Fibroblast of skin of abdomen (primary cell): ENCODE measurements at regions not wholly inside any gene's neighbourhood (a gene's known extent, or its start where the extent isn't known, plus 50 kb on each side); places are given as distances from the start of the nearest gene placed in this dataset.

Experiments used
- DNase-seq: peaks from one replicate; pipeline ENCODE4 v3.0.0-alpha.2; 2013

DNA sequence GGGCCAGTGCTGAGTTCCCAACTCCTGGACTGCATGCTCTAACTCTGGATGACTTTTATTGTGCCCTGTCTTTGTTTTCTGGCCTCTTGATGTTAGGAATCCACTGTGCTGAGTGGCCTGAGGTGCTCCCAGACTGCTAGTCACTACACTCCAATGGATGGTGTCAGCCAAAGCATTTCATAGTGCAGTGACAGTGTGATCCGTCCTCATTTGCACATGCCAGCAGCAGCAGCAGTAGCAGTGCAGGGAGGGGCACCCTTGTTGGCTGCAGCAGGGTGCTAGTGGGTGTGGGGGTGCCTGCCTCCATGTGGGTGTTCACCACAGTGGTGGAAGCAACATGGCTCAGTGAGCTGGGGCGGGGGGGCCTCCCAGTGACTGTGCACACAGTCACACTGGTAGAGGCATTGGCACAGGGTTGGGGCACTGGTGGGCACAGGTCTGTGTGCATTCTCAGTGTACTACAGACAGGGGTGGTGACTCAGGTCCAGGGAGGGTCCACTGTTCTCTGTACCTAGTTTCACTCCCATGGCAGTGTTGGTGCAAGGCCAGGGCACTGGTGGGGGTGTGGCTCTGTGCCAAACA is 214.0 kb downstream of the ZC3H11B start:
- no peak for DNase-seq

DNA sequence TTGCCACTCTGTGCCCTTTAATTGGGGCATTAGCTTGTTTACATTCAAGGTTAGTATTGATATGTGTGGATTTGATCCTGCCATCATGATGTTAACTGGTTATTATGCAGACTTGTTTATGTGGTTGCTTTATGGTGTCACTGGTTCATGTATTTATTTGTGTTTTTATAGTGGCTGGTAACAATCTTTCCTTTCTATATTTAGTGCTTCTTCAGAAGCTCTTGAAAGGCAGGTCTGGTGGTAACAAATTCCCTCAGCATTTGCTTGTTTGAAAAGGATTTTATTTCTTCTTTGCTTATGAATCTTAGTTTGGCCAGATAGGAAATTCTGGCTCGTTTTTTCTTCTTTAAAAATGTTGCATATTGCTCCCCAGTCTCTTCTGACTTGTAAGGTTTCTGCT is 215.4 kb downstream of the ZC3H11B start:
- DNase-seq = no peak

DNA sequence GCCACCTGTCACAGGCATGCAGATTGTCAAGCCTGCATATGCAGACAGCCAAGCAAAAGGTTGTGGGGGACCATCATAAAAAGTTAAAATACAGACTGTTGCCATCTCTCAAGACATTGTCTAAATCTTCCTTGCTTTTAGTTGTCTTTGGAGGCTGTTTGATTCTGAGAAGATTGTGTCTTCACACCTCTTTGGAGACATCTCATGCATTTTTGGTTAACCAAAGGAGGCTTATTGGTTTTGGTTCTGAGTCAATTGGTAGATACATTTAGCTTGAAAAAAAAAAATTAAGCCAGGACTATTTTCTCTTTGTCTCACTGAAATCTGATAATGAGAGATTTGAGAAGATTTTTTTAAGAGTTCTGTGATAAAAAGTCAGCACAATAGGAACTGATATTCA is 217.6 kb downstream of the LYPLAL1 start:
- DNase-seq = no peak

DNA sequence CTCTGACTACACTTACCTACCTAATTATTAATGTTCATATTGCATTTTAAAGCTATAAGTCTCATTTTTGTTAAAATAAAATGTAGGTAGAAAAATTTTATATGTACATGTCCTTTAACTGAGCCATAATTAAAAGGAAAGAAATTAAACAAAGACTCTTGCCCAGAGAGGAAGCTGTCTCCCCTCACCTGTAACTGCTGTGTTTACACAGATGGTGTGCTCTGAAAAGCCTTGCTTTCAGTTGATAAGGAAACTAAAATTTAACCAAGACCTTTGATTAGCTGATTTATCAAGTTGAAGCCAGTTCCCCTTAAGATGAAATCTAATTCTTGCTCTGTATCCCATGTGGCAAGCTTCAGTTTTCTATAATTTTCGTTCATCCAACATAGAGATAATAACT is 213.5 kb downstream of the LYPLAL1 start:
- DNase-seq = no peak

DNA sequence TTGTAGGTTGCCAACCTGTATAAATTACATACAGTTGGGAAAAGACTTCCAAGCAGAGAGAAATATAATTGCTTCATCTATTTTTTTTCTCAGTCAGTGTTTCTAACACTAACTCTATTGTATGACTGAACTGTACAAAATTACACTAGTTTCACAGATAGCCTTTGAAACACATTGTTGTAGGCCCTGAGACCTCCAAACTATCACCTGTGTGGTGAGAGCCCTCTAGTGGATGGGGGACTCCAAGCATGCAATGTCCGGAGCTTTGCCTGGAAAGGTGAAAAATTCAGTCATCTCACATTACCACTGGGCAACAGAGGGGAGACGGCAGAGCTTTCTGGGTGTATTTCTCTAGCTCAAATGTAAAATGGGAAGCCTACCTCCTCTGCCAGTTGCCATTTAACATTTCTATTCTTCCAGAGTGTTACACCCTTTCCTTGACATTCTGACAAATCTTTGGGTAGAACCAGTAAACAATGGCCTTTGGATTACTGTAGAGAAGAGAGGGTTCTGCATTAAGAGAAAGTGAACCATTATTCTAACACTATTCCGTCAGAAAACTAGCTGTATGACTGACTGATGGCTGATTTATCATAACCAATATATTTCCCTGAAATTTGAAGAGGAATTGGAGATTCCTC is 212.2 kb downstream of the LYPLAL1 start:
- peak; percentile 49 for DNase-seq

DNA sequence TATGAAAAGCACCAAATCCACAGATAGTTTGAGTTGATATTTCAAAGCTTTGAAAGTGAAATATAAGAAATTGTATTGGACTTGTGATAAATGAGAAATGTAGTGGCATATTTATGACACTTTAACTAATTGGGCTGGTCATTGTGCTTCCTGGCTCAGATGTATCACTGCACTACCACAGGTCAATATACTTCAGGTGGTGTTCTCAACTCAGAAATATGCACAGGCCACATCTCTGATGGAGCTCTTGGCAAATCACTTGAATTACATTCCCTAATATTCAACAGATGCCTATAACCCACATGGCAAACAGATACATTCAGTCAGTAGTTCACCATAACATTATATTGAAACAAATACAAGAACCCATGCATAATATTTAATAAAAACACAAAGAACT is 209.6 kb downstream of the LYPLAL1 start:
- DNase-seq = no peak

DNA sequence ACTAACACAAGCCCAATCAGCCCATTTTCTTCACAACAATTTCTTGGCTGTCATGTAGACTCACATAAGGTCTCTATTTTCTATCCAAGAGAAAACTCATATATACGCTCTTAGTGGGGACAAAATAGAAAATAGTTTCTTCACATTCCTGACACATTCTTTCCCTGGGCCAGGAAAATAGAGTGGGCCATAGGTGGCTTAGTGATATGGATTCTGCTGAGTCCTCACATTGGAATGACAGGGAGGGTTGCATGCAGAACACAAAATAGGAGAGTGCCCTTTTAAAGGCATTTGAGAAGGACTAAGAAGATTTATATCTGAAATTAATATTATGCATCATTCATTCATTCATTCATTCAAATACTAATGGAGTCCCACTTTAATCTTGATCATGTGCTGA is 207.7 kb downstream of the LYPLAL1 start:
- no peak for DNase-seq

DNA sequence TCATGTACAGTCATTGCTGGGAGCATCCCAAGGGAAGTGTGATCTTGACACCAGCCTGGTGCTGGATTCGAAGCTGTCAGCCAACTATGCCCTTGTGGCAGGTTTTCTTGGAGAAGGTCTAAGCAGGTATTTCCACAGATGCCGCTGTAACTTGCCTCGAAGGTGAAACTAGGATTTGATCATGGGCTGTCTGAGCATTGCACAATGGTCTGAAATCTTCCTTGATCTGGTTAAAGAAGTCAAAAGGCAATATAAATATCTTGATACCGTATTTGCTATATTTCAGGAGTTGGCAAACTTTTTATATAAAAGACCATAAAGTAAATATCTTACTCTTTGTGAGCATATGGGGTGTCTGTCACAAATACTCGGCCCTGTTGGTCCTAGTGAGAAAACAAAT is 206.8 kb downstream of the LYPLAL1 start:
- DNase-seq = no peak

DNA sequence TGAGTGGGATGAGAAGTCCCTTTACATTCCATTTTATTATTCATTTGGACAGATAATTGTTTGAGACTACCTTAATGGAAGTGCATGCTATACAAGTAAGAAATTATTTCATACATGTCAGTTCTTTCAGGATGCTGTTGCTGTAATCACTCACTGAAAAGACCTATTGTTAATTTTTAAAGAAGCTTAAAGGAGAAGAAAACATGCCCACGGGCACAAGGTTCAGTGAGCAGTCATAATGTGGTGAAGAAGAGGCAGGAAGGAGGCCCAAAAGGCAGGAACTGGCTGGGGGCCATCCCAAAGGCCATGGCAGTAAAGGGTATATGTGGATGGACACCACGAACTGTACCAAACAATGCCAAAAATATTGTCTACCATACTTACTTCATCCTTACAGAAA is 206.0 kb downstream of the LYPLAL1 start:
- no peak for DNase-seq

DNA sequence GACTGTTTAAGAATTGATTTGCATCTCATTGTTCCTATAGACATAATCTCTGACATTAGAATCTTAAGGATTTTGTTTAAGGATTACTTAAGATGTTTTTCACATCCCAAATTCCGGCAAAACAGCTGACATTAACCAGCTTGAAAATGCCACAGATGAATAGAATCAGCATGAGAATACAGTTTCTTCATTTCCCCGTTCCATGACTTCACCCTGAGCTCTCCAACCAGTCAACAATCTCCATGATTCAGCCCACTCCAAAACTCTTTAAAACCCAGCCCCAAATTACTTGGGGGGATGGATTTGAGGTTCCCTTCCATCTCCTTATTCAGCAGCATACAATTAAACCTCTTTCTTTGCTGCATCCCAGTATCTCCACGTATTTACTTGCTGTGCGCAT is 201.0 kb downstream of the LYPLAL1 start:
- DNase-seq = no peak

DNA sequence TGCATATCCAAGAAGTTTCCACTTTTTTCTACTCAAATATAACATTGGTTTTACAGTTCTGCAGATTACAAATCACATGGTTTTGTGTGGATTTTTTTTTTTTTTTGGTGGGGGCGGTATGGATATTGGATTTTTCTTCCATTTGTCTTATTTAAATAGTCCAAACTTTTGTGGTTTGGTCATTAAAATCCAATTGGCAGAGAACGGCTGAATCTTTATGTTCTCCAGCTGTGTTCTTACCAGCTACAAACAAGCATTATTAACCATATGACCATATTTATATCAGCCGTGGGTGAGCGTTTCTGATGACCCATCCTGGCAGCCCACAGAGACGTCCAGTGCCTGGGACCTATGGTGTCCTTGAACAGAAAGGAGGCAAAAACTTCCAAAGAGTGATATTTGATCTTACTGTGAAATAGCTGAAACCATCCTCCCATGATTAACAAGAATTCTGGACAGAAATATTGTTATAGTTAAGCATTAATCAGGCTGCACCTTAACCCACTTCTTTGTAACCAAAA is 200.4 kb downstream of the LYPLAL1 start:
- no peak for DNase-seq

DNA sequence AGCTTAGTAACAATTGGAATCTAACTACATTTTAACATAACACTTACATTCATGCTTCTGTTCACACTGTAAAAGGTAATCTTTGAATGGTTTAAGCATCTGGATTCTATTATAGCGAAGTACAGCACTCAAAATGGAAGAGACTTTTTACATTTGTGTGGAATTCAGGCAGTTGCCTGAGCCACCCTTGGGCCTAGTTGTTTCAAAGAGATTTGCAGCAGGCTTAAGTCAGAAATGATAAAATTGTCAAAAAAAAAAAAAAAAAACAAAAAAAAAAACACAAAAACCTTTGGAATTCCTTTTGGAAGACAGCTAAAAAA is 199.9 kb downstream of the LYPLAL1 start:
- DNase-seq = peak; percentile 62

DNA sequence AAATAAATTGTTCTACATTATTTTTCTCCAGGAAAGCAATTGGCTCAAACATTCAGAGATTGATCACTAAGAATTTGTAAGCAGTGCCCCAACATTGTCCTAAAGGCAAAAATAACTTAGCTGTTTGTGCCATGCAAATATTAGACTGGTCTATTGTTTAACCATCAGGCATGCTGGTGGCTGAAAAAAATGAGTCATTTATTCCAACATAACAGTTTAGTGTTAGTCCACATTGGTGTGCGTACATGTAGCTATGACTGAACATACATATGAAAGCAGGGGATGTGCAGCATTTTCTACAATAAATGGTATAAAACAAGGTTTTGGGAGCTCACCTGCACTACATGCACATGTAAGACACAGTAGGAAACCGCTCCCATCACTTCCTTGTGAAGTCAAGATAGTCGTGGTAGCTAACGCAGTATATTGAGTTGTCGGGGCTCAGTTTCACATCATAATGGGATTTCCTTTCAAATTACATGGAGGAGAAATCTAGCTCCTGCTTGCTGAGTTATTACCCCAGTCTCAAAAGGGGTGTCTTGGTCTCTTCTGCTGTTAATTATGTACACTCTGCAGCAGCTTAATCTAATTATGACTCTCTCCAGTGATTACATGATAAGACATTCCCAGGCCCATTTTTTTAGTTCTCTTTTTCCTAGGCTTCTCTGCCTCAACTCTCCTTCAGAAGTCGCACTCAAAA is 199.4 kb downstream of the LYPLAL1 start:
- DNase-seq = no peak

DNA sequence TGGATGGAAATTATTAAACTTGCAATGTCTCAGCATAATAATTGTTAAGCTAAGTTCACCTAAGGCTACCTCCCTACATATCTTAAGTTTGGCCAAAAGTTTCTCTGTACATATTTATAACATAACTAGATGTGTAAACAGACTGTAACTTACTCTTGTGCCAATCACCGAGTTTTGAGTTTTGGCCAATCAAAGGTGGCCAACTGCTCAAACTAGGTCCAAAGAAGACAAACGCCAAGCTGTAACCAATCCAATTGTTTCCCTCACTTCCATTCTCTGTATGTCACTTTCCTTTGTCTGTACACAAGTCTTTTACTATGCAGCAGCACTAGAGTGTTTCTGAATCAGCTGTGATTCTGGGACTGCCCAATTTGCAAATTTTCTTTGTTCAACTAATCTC is 197.8 kb downstream of the LYPLAL1 start:
- no peak for DNase-seq

DNA sequence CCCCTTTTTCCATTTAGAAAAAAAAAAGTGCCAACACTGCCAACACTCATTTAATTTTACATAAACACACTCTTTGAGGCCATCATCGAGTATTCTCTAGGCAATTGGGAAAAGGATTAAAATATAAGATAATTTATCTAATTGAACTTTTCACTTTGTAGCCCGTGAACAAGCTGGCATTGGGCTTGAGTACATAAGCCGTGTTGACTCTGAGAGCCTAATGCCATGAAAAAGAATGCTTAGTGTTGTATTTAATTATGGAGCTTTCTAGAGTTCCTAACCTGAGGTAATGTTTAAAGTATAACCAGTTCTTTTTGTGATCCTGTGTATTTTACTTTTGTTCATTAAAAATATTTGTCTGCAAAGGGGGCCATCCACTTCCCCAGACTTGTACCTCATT is 193.8 kb downstream of the LYPLAL1 start:
- DNase-seq = no peak

DNA sequence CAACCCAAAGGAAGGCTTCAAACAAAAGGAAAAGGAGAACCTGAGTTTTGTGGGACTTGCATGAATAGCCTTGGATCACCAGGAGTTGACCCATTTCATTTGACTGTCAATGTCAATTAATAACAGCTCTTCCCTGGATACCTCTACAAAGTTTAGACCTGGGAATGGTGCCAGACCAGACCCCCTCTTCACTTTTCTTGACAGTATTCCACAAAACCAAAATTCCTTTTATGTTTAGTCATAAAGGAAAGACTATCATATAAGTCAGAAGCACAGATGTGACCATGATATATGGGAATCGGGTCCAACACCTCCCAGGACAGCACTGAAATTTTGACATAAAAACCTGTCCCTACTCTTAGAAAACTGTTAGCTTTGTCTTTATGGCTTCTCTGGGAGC is 191.8 kb downstream of the LYPLAL1 start:
- peak; percentile 58 for DNase-seq

DNA sequence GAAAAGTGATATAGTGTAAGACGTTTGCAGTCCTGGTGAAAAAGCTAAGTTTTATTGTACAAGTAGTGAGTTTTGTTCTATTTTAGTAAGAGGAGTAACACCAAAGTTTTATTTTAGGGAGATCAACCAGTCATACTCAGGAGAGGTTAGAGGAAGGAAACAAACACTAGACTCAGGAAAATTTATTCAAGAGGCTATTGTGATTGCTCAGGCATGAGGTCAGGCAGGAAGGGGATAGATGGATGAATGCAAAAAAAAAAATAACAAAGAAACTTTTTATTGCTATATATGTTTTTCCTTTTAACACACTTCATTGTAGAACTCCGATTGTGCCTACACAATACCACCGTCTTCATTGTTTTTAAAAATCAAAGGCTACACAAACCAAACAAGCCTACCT is 189.0 kb downstream of the LYPLAL1 start:
- no peak for DNase-seq

DNA sequence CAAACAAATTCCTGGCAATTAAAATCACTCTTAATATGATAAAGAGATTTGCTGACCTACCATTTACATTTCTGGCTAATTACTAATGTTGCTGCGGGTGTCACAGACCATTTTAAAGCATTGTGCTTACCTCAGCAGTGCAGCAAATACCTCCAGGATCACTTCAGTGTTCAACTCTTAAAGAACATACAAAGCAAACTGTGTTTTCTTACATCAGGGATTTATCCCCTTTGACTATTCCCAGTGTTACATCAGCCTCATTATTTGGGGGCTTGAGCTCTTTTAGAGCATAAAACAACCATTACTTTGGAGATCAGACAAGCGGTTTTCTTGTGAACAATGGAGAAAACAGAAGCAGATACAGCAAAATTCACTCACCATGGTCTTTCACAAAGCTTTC is 185.4 kb downstream of the LYPLAL1 start:
- no peak for DNase-seq

DNA sequence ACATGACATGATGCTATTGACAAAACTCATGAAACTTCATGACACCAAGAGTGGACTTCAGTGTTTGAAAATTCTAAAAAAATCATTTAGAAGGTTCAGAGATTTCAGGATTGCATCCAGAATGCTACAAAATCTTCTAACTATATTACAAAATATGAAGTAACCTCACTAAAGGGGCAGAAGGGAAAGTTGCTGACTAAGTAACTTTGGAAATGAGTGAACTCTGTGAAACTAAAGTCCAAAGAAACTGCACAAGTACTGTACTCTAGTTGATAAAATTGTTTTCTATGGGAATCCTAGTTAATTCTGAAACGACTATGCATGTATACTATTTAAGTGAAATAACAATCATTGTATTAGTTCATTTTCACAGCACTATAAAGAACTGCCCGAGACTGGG is 184.4 kb downstream of the LYPLAL1 start:
- no peak for DNase-seq

DNA sequence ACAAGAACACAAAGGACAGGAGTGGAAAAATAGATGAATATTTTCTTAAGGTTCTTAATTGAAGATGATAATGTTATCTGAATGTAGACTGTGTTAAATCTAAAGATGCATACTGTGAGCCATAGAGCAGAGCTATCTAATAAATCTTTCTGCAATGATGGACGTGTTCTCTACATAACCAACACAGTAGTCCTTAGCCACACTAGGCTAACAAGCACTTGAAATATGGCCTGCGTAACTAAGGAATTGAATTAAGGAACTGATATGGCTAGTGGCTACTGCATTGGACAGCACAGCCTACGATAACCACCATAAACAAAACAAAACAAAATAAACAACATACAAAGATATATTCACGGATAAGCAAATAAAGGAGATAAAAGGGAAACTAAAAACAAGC is 181.3 kb downstream of the LYPLAL1 start:
- DNase-seq = no peak

DNA sequence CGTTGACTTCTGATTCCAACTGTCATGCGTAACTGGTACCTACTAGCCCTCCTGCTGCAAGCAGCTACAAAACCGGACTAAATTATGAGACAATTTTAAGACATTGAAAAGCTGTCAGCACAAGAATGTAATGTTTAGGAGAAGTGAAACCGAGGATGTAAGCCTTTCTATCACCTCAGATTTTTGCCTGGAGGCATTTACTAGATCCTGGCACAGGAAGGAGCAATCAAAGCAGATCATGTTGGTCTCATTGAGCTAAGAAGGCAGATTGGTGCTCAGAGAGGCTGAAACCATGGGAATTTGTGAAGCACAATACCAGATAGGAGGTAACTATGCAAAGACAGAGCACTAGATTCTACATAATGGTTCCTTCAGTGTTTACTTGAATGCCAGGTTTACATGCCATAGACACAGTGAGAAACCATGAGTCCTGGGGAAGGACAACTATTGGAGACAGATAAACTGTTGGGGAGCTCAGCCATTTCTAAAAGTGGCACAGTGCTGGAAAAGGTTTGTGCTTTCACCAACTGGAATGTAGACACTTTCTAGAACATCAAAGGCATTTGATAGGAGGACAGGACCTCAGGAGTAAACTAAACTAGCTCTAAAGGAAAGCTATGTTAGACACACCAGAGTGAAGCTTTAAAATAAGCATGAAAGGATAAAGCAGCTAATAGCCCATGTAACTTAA is 179.4 kb downstream of the LYPLAL1 start:
- DNase-seq = no peak

DNA sequence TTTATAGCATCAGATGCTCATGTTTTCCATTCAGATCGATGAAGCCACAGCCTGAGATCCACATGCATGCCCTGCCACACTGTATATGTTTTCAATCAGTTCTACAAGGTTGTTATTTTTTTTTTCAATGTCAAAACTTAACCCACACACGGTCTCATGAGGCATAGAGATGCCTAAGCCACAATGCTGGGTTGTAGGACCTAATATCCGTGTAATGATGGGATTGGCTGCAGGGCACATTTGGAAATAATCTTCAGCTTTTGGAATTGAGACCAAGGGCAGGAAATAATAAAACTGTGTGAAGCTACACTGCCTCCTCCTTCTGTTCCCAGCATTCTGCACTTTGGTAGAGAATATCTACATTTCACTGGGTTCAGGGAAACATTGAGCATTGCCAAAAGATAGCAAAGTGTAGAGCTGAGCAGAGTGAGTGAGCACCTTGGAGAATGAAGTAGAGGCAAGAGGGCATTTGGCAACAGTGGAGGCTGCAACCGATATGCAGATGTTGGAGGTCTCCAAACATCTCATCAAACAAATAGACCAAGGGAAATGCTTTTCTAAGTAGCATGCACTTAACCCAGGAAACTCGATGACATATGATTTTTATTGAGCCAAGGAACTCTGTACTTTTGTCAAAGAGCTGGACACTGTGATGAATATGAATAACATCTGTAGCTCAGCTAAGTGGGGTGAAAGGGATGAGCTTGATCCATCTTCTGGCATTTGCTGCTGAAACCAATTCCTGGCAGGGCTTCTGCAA is 176.7 kb downstream of the LYPLAL1 start:
- DNase-seq = no peak

DNA sequence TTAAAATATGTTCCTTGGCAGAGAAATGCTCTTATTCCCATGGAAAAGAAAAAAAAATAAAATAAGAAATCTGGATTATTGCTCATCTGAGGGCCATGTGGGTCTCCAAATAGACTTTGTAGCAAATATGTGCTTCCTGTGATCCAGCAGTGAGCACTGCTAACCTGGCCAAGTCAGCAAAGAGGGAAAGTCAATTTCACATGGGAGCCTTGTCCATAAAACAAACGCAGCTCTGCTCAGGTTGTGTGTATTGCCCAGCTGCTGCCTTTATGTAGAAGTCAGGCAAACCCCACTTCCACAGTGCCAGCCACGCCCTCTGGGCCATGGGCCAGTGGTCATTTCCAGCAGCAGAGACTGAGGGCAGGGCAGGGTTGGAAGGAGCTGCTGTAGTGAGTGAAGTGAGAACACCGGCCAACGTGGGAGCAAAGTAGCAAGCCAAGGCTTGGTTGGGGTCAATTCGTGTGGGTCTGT is 174.3 kb downstream of the LYPLAL1 start:
- no peak for DNase-seq
